ENCODE measurements at regions not wholly inside any gene's neighbourhood (a gene's known extent, or its start where the extent isn't known, plus 50 kb on each side); places are given as distances from the start of the nearest gene placed in this dataset.

DNA sequence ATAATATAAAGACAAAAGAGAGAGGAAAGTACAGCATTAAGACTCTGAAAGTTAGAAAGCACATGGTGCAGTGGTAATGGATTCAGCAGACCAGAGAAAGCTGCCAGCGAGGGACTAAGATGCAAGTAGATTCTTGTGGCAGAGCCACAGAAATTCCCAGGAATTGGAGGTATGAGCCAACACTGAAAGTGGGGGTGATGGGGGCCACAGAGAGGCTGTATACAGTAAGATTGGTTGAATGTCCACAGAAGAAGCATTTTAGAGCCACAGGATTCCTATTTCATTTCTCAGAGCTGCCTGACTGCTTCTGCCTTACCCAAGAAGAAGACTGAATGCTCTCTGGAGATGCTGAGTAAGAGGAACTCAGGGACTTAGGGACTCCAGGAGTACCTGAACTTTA is 295.0 kb downstream of the LMO7 start:
- TF ChIP-seq CTCF (IDR thresholded peaks at IDR 0.05) (no peak), POLR2A (IDR thresholded peaks at IDR 0.05) (no peak)
- Histone ChIP-seq H3K4me3 (no peak overlapping the region), H3K27ac (no peak overlapping the region), H3K4me1 (no peaks in the 10 kb centered on the region), H3K36me3 (ENCODE audit: low read depth, missing control alignments) (no peaks in the 10 kb centered on the region), H3K9me3 (no peaks in the 10 kb centered on the region), H3K27me3 (no peaks in the 10 kb centered on the region)
- intact Hi-C loops (cut with DNase I; ENCODE audit: low total_unique reads) = no loop called here
- WGBS, 2 donors = 95 to 100% methylated on average over 1 of the region's 1 CpG
- DNase-seq = no peak

DNA sequence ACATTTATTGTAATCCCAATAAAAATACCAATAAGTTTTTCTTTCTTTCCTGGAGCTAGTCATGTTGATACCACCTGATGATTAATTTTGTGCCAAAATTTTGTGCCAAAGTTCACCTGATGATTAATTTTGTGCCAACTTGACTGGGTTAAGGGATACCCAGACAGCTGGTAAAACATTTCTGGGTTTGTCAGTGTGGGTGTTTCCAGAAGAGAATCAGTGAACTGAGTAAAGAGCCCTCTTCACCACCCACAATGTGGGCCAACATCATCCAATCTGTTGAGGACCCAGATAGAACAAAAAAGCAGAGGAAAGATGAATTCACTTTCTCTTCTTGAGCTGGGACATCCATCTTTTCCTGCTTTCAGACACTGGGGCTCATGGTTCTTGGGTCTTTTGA is 292.9 kb downstream of the LMO7 start:
- Histone ChIP-seq H3K27me3 (no peaks in the 10 kb centered on the region), H3K36me3 (ENCODE audit: low read depth, missing control alignments) (no peaks in the 10 kb centered on the region), H3K9me3 (no peaks in the 10 kb centered on the region), H3K27ac (no peak overlapping the region), H3K4me1 (no peaks in the 10 kb centered on the region), H3K4me3 (no peak overlapping the region)
- intact Hi-C loops (cut with DNase I; ENCODE audit: low total_unique reads) = no loop called here
- TF ChIP-seq POLR2A (IDR thresholded peaks at IDR 0.05) = no peak
- TF ChIP-seq CTCF (IDR thresholded peaks at IDR 0.05) = no peak
- no peak for DNase-seq

- Histone ChIP-seq H3K4me3 (no peak overlapping the region), H3K27ac (no peak overlapping the region), H3K27me3 (no peaks in the 10 kb centered on the region), H3K36me3 (ENCODE audit: low read depth, missing control alignments) (no peaks in the 10 kb centered on the region), H3K4me1 (no peaks in the 10 kb centered on the region), H3K9me3 (no peaks in the 10 kb centered on the region)
- WGBS, 2 donors = 94% methylated on average over 2 of the region's 2 CpGs
- DNase-seq = no peak
- TF ChIP-seq POLR2A (IDR thresholded peaks at IDR 0.05) (no peak), CTCF (IDR thresholded peaks at IDR 0.05) (no peak)
- intact Hi-C loops (cut with DNase I; ENCODE audit: low total_unique reads) = no loop called here
Observed at GRCh38 chr13:75927183-75927669, 291.1 kb downstream of the LMO7 start.

GRCh38 chr13:75920536-75920935 is 284.4 kb downstream of the LMO7 start:
- Histone ChIP-seq H3K4me3 (no peak overlapping the region), H3K9me3 (no peaks in the 10 kb centered on the region), H3K36me3 (ENCODE audit: low read depth, missing control alignments) (no peaks in the 10 kb centered on the region), H3K4me1 (no peaks in the 10 kb centered on the region), H3K27ac (no peak overlapping the region), H3K27me3 (no peaks in the 10 kb centered on the region)
- no peak for TF ChIP-seq POLR2A (IDR thresholded peaks at IDR 0.05)
- no peak for TF ChIP-seq CTCF (IDR thresholded peaks at IDR 0.05)
- WGBS, 2 donors = 96 to 98% methylated on average over 1 of the region's 1 CpG
- DNase-seq = no peak
- intact Hi-C loops (cut with DNase I; ENCODE audit: low total_unique reads) = no loop called here

DNA sequence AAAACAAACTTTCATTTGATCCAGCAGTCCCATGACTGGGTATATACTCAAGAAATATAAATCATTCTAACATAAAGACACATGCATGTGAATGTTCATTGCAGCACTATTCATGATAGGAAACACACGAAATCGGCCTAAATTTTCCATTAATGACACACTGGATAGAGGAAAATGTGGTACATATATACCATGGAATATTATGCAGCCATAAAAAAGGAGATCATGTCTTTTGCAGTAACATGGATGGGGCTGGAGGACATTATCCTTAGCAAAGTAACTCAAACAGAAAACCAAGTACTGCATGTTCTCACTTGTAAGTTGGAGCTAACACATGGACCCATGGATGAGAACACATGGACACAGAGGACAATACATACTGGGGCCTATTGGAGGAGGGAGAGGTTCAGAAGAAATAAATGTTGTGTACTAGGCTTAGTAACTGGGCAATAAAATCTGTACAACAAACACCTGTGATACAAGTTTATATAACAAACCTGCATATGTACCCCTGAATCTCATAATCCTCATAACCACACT is 283.6 kb downstream of the LMO7 start:
- H3K27ac ChIP-seq = no peak overlapping the region
- no peaks in the 10 kb centered on the region for H3K27me3 ChIP-seq
- no peak for DNase-seq
- intact Hi-C loops (cut with DNase I; ENCODE audit: low total_unique reads) = no loop called here
- H3K9me3 ChIP-seq = no peaks in the 10 kb centered on the region
- TF ChIP-seq POLR2A (IDR thresholded peaks at IDR 0.05) = no peak
- TF ChIP-seq CTCF (IDR thresholded peaks at IDR 0.05) = no peak
- no peaks in the 10 kb centered on the region for H3K36me3 ChIP-seq (ENCODE audit: low read depth, missing control alignments)
- H3K4me3 ChIP-seq = no peak overlapping the region
- H3K4me1 ChIP-seq = no peaks in the 10 kb centered on the region
- 91 to 95% methylated on average over 2 of the region's 2 CpGs for WGBS, 2 donors

All from testis (tissue), 2 donors.